IPS-11a (cell line): ENCODE measurements at regions not wholly inside any gene's neighbourhood (a gene's known extent, or its start where the extent isn't known, plus 50 kb on each side); places are given as distances from the start of the nearest gene placed in this dataset.

ENCODE experiments used
- H3K4me3 ChIP-seq: one replicate; pipeline ENCODE4 v1.5.1; 2013; ENCODE audit warnings: low read depth, low read length, control low read depth

DNA sequence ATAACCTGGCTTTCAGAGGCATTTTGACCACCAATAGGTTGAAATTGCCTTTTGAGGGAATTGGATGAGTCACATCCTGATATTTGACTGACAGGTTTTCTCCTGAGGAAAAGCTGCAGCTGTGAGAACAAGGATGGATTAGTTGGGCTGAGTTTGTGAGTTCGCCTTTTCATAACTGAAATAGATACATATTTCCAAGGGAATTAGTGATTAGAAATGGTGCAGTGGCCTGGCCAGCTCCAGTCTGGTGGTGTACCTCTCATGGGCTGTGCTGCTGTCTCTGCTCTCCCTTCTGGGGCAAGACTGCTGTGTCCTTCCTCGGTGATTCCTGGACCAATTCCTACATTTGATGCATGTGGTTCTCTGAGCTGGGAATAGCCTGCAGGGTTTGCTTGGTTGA is 341.3 kb downstream of the TSN start:
- no peak overlapping the region for H3K4me3 ChIP-seq

DNA sequence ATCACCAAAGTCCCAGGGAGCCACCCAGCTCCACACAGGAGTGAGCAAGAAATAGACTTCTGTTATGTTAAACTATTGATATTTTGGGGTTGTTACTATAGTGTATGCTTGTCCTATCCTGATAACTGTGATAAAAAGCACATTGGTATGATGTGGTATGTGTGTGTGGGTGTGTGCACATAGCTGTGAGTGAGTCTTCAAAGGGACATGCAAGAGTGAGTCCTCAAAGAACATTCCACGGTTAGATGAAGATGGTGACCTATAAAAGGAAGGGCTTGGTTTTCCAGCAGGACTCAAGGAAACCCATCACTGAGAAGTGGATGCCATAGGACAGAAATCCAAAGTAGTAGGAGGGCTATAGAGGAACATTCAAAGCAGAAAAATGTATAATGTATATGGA is 342.9 kb downstream of the TSN start:
- H3K4me3 ChIP-seq: no peak overlapping the region

DNA sequence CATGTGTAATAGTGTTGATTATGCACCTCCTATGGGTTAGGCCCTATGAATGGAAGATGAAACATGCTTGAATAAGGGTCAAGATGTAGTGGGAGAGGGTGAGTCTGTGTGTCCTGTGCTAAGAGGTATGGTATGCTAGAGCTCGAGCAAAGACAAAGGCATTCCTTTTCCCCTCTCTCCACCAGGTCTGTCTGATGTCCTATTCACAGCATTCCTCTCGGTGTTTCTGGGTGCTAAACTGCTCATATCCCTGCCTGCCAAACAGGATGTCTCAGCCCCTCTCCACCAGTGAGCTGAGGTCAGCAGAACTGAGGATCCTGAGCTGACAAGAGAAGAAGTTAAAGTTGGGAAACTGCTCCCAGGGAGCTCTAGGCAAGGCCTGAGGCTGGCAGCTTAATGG is 344.9 kb downstream of the TSN start:
- H3K4me3 ChIP-seq: no peak overlapping the region

DNA sequence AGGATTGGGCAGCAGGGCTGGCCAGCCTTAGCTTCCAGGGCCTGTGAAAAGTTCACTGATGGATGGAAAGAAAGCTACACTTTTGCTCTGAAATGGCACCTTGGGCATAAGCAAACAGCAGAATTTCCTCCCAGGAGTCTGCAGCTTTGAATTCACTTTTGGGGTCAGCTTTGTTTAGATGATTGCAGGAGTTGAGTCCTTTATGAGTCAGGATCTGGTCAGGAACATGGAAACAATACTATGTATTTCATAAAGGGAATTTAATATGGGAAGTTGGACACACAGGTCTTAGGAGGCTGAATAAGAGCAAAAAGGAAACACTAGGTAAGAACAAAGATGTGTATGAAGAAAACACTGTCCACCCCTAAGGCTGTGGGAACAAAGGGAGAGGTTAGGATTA is 345.3 kb downstream of the TSN start:
- H3K4me3 ChIP-seq: no peak overlapping the region

GRCh38 chr2:122101319-122101718 is 345.9 kb downstream of the TSN start:
- no peak overlapping the region for H3K4me3 ChIP-seq

- H3K4me3 ChIP-seq: no peak overlapping the region
Observed at GRCh38 chr2:122105171-122105876, 349.9 kb downstream of the TSN start.

DNA sequence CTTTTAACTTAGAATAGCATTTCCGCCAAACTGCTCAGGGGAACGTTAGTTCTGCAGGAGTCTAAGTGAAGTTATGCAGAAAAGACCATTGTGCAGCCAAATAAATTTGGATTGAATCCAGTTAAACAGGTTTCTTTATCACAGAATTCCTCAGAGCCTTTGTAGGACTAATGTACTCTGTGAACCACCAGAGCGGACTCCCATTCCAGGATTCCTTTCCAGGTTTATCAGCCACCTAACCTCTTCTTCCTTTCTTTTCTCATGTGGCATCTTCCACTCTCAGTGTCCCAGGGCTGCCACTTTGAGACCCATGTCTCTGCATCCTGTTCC is 350.4 kb downstream of the TSN start:
- no peak overlapping the region for H3K4me3 ChIP-seq

- no peak overlapping the region for H3K4me3 ChIP-seq
Observed at GRCh38 chr2:122108186-122108585, 352.7 kb downstream of the TSN start.

- H3K4me3 ChIP-seq: no peak overlapping the region
Observed at GRCh38 chr2:122112216-122113005, 357.0 kb downstream of the TSN start.

DNA sequence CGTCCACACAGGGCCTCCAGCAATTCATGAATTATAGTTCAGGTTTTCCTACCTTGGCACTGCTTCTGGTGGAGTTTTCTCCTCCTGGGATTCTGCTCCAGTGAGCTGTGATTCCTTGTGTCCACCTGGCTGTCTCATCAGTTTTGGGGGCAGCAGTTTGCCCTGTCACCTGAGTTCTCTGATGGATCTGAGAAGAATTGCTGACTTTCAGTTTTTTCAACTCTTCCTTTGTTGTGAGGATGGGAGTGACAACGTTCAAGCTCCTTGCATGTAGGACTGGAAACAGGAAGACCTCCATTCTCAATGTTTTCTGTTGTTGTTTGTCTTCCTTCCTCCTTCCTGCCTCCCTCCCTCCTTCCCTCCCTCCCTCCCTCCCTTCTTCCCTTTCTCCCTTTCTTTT is 359.0 kb downstream of the TSN start:
- no peak overlapping the region for H3K4me3 ChIP-seq

- no peak overlapping the region for H3K4me3 ChIP-seq
Observed at GRCh38 chr2:122117371-122117770, 361.9 kb downstream of the TSN start.

- H3K4me3 ChIP-seq: no peak overlapping the region
Observed at GRCh38 chr2:122129399-122129798, 373.9 kb downstream of the TSN start.

- no peak overlapping the region for H3K4me3 ChIP-seq
Observed at GRCh38 chr2:122132147-122132691, 376.8 kb downstream of the TSN start.

DNA sequence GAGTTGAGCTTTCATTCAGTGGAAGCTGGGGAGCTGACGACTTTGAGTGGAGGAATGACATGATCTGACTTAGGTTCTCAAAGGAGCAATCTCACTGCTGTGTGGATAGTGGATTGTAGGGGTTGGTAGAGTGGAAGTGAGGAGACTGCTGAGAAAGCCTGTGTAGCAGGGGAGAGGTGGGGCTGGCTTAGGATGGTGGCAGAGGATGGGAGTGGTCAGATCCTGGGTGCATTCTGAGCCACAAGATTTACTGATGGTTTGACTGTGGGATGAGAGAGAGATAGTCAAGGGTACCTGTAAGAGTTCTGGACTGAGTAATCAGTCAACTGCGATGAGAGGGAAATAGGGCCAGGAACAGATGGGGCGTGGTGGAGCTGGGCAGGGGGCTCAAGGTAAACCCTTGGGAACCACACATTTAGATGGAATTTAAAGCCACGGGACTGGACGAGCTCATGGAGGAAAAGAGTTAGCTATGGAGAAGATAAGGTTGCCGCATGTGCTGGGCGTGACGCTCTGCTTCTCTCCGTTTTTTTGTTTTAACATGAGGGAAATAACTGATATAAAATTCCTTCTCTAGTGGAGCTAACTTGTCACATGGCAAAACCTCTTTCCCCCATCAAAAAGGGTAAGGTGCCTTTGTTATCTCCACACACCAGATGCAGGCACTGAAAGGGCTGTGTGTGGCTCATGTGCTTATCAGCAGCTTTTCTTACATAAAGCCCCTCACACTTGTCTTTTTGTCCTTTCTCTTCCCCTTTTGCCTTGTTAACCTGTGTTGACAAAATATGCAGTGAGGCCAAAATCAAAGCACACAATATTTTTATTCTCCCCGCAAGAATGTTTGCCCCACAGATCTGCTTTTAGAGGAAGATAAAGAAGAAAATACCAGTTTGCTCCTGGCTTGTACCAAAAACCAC is 379.8 kb downstream of the TSN start:
- no peak overlapping the region for H3K4me3 ChIP-seq

- H3K4me3 ChIP-seq: no peak overlapping the region
Observed at GRCh38 chr2:122136056-122136455, 380.6 kb downstream of the TSN start.

DNA sequence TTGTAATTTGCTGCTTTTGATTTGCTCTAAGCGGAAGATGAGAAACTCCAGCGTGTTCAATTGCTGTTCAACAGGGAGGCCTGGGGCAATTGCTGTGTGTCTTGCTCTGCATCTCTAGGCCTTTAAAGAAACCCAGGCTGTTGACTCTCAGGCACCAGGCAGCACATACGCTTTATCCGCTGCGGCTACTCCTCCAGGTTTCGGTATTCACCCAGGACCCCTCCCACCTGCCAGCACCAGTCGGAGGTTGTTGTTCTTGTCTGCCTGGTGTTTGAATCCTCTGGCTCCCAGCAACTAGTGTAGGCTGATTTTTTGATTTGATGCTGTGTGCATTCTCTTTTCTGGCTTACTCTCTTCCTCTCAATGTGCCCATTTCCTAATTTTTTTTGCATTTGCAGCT is 383.1 kb downstream of the TSN start:
- H3K4me3 ChIP-seq: no peak overlapping the region

DNA sequence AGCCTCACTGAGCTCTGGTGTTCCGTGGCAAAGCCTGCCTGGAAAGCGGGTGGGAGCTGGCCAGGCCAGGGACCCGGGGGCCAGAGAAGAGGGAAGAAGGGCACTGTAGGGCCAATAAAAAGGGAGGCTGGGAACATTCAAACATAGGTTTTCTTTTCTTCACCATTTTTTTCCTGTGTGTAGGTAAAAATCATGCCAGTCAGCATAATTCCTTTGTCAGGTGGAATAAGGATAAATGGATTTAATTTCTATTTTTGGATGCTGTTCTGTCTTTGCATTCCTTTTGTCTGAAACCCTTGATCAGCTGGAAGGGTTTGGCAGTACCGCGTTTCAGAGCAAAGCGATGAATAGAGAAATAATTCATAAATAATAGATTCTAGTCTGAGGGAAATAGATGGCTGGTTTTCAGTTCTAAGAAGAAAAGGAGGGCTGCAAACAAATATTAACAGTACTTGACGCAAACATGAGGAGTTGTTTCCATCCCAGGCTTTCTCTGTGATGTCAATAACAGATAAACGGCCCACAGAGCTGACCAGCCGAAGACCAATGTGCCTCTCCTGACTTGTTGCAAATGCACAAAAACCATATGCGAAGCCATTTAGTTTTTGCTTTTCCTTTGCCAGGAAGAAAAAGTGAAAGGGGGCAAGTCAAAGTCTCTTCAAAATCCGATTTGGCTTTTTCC is 384.4 kb downstream of the TSN start:
- no peak overlapping the region for H3K4me3 ChIP-seq

DNA sequence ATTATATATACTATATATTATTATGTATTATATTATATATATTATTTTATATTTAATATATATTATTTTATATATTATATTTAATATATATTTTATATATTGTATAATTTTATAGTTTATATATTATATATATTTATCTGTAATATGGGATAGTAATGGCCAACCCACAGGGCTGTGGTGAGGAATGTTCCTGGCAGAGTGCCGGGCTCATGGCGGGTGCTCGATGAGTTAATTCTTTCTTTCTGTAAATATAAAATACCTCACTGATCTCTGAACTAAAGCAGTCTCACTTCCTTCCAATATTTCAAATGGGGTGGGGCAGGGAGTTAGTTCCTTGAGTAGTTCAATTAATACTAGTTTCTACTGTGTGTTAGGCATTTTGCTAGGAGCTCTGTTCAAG is 389.4 kb downstream of the TSN start:
- no peak overlapping the region for H3K4me3 ChIP-seq

DNA sequence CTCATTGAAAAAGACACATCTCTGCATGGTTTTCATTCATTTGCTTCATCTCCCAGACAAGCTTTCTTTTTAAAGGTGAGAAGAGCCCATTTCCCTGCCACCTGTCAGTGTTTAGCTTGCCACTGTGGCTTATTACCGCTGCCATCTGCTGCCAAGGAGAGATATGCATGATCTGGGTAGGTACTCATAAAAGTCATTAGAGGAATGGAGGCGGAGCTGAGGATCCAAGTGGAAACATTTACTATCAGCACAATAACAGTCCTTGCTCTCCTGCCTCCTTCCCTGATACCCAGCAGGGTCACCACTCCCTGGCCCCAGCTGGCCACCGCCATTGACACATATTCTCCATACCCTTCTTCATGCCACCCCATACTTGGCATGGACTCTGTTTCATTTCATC is 390.4 kb downstream of the TSN start:
- H3K4me3 ChIP-seq: no peak overlapping the region

DNA sequence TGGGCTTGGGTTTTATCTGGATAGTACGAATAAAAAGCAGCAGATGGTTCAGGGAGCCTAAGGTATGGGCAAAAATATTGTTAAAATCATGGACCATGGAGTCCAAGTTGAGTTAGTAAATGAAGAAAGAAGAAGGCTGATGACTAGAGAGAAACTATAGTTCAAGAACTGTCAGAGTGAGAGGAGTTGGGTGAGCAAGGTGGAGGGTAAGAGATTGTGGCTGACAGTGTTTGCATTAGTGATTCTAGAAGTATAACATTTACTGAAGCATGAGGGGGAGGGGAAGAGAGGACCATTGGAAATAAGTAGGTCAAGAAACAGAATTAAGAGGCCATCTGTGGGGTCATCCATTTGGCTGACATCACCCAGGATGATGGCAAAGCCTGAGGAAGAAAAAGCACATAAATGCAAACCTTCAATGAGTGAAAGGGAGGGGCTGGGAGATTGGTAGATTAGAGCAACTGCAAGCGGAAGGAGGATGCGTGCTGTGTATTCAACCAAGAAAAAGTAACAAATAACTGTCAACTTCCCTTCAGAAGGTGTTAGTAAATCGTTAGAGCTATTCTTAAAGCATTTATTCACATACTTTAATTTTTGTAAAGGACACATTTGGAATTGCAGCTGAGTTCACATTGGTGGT is 392.8 kb downstream of the TSN start:
- no peak overlapping the region for H3K4me3 ChIP-seq
